ENCODE measurements at regions not wholly inside any gene's neighbourhood (a gene's known extent, or its start where the extent isn't known, plus 50 kb on each side); places are given as distances from the start of the nearest gene placed in this dataset.

GRCh38 chr3:43177085-43177484, 71.2 kb upstream of the POMGNT2 start:
- Mint-ChIP-seq H3K27me3 (no peaks in the 10 kb centered on the region), H3K36me3 (peaks cover 12% of the 10 kb centered on the region), H3K4me3 (no peak overlapping the region), H3K27ac (no peak overlapping the region), H3K9me3 (peaks cover 19% of the 10 kb centered on the region), H3K4me1 (peaks cover 35% of the 10 kb centered on the region)
- DNase-seq: no peak

- Mint-ChIP-seq H3K4me1 (peaks cover 35% of the 10 kb centered on the region), H3K27me3 (no peaks in the 10 kb centered on the region), H3K4me3 (no peak overlapping the region), H3K36me3 (peaks cover 11% of the 10 kb centered on the region), H3K27ac (no peak overlapping the region), H3K9me3 (peaks cover 19% of the 10 kb centered on the region)
- no peak for DNase-seq
These were observed 70.8 kb upstream of the POMGNT2 start for GRCh38 chr3:43176666-43177065.

GRCh38 chr3:43175541-43175940, 69.7 kb upstream of the POMGNT2 start:
- Mint-ChIP-seq H3K4me1 (peaks cover 25% of the 10 kb centered on the region), H3K27ac (no peak overlapping the region), H3K4me3 (no peak overlapping the region), H3K9me3 (peaks cover 19% of the 10 kb centered on the region), H3K27me3 (no peaks in the 10 kb centered on the region), H3K36me3 (peaks cover 6% of the 10 kb centered on the region)
- no peak for DNase-seq

- Mint-ChIP-seq H3K9me3 (peaks cover 19% of the 10 kb centered on the region), H3K36me3 (peaks cover 6% of the 10 kb centered on the region), H3K4me3 (no peak overlapping the region), H3K27ac (no peak overlapping the region), H3K27me3 (no peaks in the 10 kb centered on the region), H3K4me1 (peaks cover 9% of the 10 kb centered on the region)
- DNase-seq: no peak
These were observed 68.1 kb upstream of the POMGNT2 start for GRCh38 chr3:43173949-43174348.

- Mint-ChIP-seq H3K27me3 (no peaks in the 10 kb centered on the region), H3K36me3 (peaks cover 9% of the 10 kb centered on the region), H3K4me1 (peaks cover under 1% of the 10 kb centered on the region), H3K4me3 (no peak overlapping the region), H3K27ac (no peak overlapping the region), H3K9me3 (peaks cover 23% of the 10 kb centered on the region)
- DNase-seq: no peak
These were observed 65.9 kb upstream of the POMGNT2 start for GRCh38 chr3:43171748-43172147.

GRCh38 chr3:43170553-43170952, 64.7 kb upstream of the POMGNT2 start:
- no peaks in the 10 kb centered on the region for H3K4me1 Mint-ChIP-seq
- H3K27me3 Mint-ChIP-seq: no peaks in the 10 kb centered on the region
- H3K9me3 Mint-ChIP-seq: peaks cover 33% of the 10 kb centered on the region
- DNase-seq: no peak
- no peak overlapping the region for H3K4me3 Mint-ChIP-seq
- no peak overlapping the region for H3K27ac Mint-ChIP-seq
- peaks cover 18% of the 10 kb centered on the region for H3K36me3 Mint-ChIP-seq

- no peak overlapping the region for H3K27ac Mint-ChIP-seq
- DNase-seq: no peak
- no peaks in the 10 kb centered on the region for H3K4me1 Mint-ChIP-seq
- peaks cover 18% of the 10 kb centered on the region for H3K36me3 Mint-ChIP-seq
- H3K9me3 Mint-ChIP-seq: peaks cover 34% of the 10 kb centered on the region
- no peak overlapping the region for H3K4me3 Mint-ChIP-seq
- no peaks in the 10 kb centered on the region for H3K27me3 Mint-ChIP-seq
These were observed 64.1 kb upstream of the POMGNT2 start for GRCh38 chr3:43169987-43170386.

GRCh38 chr3:43166406-43166805, 60.5 kb upstream of the POMGNT2 start:
- Mint-ChIP-seq H3K4me1 (peaks cover 25% of the 10 kb centered on the region), H3K9me3 (peaks cover 15% of the 10 kb centered on the region), H3K36me3 (peaks cover 12% of the 10 kb centered on the region), H3K4me3 (no peak overlapping the region), H3K27me3 (no peaks in the 10 kb centered on the region), H3K27ac (no peak overlapping the region)
- no peak for DNase-seq

- no peak for DNase-seq
- Mint-ChIP-seq H3K4me1 (peaks cover 25% of the 10 kb centered on the region), H3K36me3 (peaks cover 12% of the 10 kb centered on the region), H3K27me3 (no peaks in the 10 kb centered on the region), H3K4me3 (no peak overlapping the region), H3K27ac (no peak overlapping the region), H3K9me3 (peaks cover 15% of the 10 kb centered on the region)
These were observed 59.9 kb upstream of the POMGNT2 start for GRCh38 chr3:43165786-43166185.

GRCh38 chr3:43163895-43164493, 58.1 kb upstream of the POMGNT2 start:
- peaks cover 25% of the 10 kb centered on the region for H3K4me1 Mint-ChIP-seq
- DNase-seq: no peak
- peaks cover 15% of the 10 kb centered on the region for H3K9me3 Mint-ChIP-seq
- H3K27ac Mint-ChIP-seq: peak overlapping the region; percentile 93
- no peak overlapping the region for H3K4me3 Mint-ChIP-seq
- no peaks in the 10 kb centered on the region for H3K27me3 Mint-ChIP-seq
- H3K36me3 Mint-ChIP-seq: peaks cover 12% of the 10 kb centered on the region

- Mint-ChIP-seq H3K27ac (peak overlapping the region; percentile 93), H3K9me3 (peaks cover 14% of the 10 kb centered on the region), H3K27me3 (no peaks in the 10 kb centered on the region), H3K4me3 (peak overlapping the region; percentile 73), H3K36me3 (peaks cover 10% of the 10 kb centered on the region), H3K4me1 (peaks cover 25% of the 10 kb centered on the region)
- peak; percentile 33 for DNase-seq
These were observed 56.6 kb upstream of the POMGNT2 start for GRCh38 chr3:43162230-43163084.

GRCh38 chr3:43161684-43162229, 55.9 kb upstream of the POMGNT2 start:
- H3K27me3 Mint-ChIP-seq: no peaks in the 10 kb centered on the region
- peaks cover 29% of the 10 kb centered on the region for H3K4me1 Mint-ChIP-seq
- H3K27ac Mint-ChIP-seq: no peak overlapping the region

GRCh38 chr3:43160664-43161063, 54.8 kb upstream of the POMGNT2 start:
- Mint-ChIP-seq H3K27me3 (no peaks in the 10 kb centered on the region), H3K27ac (no peak overlapping the region), H3K4me3 (no peak overlapping the region), H3K9me3 (peaks cover 2% of the 10 kb centered on the region), H3K36me3 (peaks cover under 1% of the 10 kb centered on the region), H3K4me1 (peaks cover 31% of the 10 kb centered on the region)
- no peak for DNase-seq

More at GRCh38 chr3:43161684-43162229, 55.9 kb upstream of the POMGNT2 start:
- H3K36me3 Mint-ChIP-seq: peaks cover 8% of the 10 kb centered on the region
- DNase-seq: no peak
- peaks cover 11% of the 10 kb centered on the region for H3K9me3 Mint-ChIP-seq
- no peak overlapping the region for H3K4me3 Mint-ChIP-seq

- Mint-ChIP-seq H3K4me3 (no peak overlapping the region), H3K36me3 (no peaks in the 10 kb centered on the region), H3K4me1 (peaks cover 39% of the 10 kb centered on the region), H3K27ac (no peak overlapping the region), H3K9me3 (no peaks in the 10 kb centered on the region), H3K27me3 (no peaks in the 10 kb centered on the region)
- no peak for DNase-seq
These were observed 54.0 kb upstream of the POMGNT2 start for GRCh38 chr3:43159876-43160255.

GRCh38 chr3:43159131-43159875, 53.4 kb upstream of the POMGNT2 start:
- Mint-ChIP-seq H3K27me3 (no peaks in the 10 kb centered on the region), H3K27ac (no peak overlapping the region), H3K36me3 (no peaks in the 10 kb centered on the region), H3K4me1 (peaks cover 40% of the 10 kb centered on the region), H3K4me3 (no peak overlapping the region), H3K9me3 (no peaks in the 10 kb centered on the region)
- DNase-seq: no peak
